HepG2 (cell line): ENCODE measurements at regions not wholly inside any gene's neighbourhood (a gene's known extent, or its start where the extent isn't known, plus 50 kb on each side); places are given as distances from the start of the nearest gene placed in this dataset.

Experiments used
- ATAC-seq: fragments of 200-7000 bp; cut with Tn5 transposase; 3 replicates; pipeline ENCODE4 v1.9.1; 2020; ENCODE audit warnings: mild to moderate bottlenecking, moderate library complexity
- BruUV-seq: library from RNA; stranded (reverse); fragments of 400-500 nt; replicated peaks from 2 replicates; lab custom pipeline; 2021; lab: Mats Ljungman, UMichigan
- CTCF ChIA-PET: fragments of 300-600 bp; formaldehyde crosslinking; extraction: SDS; loops from one replicate; lab custom pipeline; 2021; ENCODE audit warnings: low total read pairs, inconsistent platforms, low intra/inter-chr PET ratio; lab: Yijun Ruan, JAX
- POLR2A ChIA-PET: fragments of 350-600 bp; sonication (Branson Sonifier 250); formaldehyde crosslinking; loops from one replicate; lab custom pipeline; 2020; ENCODE audit warnings: antibody characterized with exemption, inconsistent platforms; lab: Yijun Ruan, JAX
- DNase-seq: peaks from one replicate; pipeline ENCODE4 v3.0.0-alpha.2; 2015; ENCODE audit warnings: low spot score
- FAIRE-seq: peaks from 3 replicates; lab custom pipeline; 2011; peaks lifted over from hg19 to GRCh38; lab: Jason Lieb, UNC
- H2AFZ ChIP-seq: one replicate; pipeline ENCODE4 v1.6.1; 2011; ENCODE audit warnings: low read length, inconsistent platforms
- H3K27ac ChIP-seq: fragments of 300-600 bp; 3 replicates; pipeline ENCODE4 v1.8.0; 2011; ENCODE audit warnings: mixed run types, mild to moderate bottlenecking, mixed read lengths, low read length, inconsistent platforms; ENCODE audit not compliant: insufficient read depth; ENCODE audit errors: extremely low read length
- H3K27me3 ChIP-seq, 2 experiments: fragments of 200-600 bp in 1 of 2; 2 replicates in 1 of 2; 3 replicates in 1 of 2; pipeline versions ENCODE4 v1.6.0 to v1.8.0; 2011; ENCODE audit warnings: low read length in 2 of 2, mild to moderate bottlenecking in 2 of 2, moderate library complexity in 2 of 2, inconsistent platforms in 1 of 2; ENCODE audit not compliant: insufficient read depth in 2 of 2, control insufficient read depth in 1 of 2
- H3K36me3 ChIP-seq, 2 experiments: fragments of 200-600 bp in 1 of 2; replicated peaks in 1 of 2; 2 replicates in 1 of 2; 3 replicates in 1 of 2; pipeline versions ENCODE4 v1.5.1 to v1.8.0; 2011; ENCODE audit warnings: low read length in 2 of 2, inconsistent platforms in 1 of 2; ENCODE audit not compliant: insufficient read depth in 2 of 2, control insufficient read depth in 1 of 2
- H3K4me1 ChIP-seq: 2 replicates; pipeline ENCODE4 v1.5.1; 2012; ENCODE audit warnings: low read length, inconsistent platforms; ENCODE audit not compliant: insufficient read depth
- H3K4me2 ChIP-seq: 2 replicates; pipeline ENCODE4 v1.6.0; 2011; ENCODE audit warnings: low read depth, low read length, inconsistent platforms
- H3K4me3 ChIP-seq, 3 experiments: fragments of 200-600 bp in 1 of 3; sonication (generic), shearing (Covaris generic) in 1 of 3; replicated peaks in 1 of 3; 2 replicates each; pipeline ENCODE4 v1.5.1; 2011 to 2016; ENCODE audit warnings: low read length in 3 of 3, inconsistent platforms in 2 of 3, low read depth in 2 of 3, mild to moderate bottlenecking in 2 of 3, control low read depth in 1 of 3, mixed read lengths in 1 of 3; ENCODE audit not compliant: insufficient read depth in 1 of 3
- H3K79me2 ChIP-seq: one replicate; pipeline ENCODE4 v1.6.1; 2011; ENCODE audit warnings: low read length, inconsistent platforms; ENCODE audit not compliant: insufficient read depth
- H3K9ac ChIP-seq: 2 replicates; pipeline ENCODE4 v1.6.0; 2011; ENCODE audit warnings: mild to moderate bottlenecking, low read depth, low read length, inconsistent platforms; ENCODE audit not compliant: insufficient read depth
- H3K9me3 ChIP-seq: 2 replicates; pipeline ENCODE4 v1.5.1; 2012; ENCODE audit warnings: mild to moderate bottlenecking, low read length
- H4K20me1 ChIP-seq: 2 replicates; pipeline ENCODE4 v1.6.0; 2011; ENCODE audit warnings: inconsistent platforms, mild to moderate bottlenecking, low read length, moderate library complexity; ENCODE audit not compliant: insufficient read depth
- AHR ChIP-seq: IDR thresholded peaks from 2 replicates; pipeline ENCODE4 v1.6.1; 2018; ENCODE audit warnings: missing genetic modification reagents, missing compliant biosample characterization
- BRD4 ChIP-seq: sonication (generic); formaldehyde crosslinking; IDR thresholded peaks from 2 replicates; pipeline ENCODE4 v1.4.0; 2020; ENCODE audit warnings: missing genetic modification reagents
- ISL2 ChIP-seq: sonication (generic); formaldehyde crosslinking; IDR thresholded peaks from 2 replicates; pipeline ENCODE4 v1.5.0; 2020; ENCODE audit warnings: missing genetic modification reagents
- JARID2 ChIP-seq: sonication (generic); formaldehyde crosslinking; IDR thresholded peaks from 2 replicates; pipeline ENCODE4 v1.8.1; 2023; ENCODE audit warnings: missing genetic modification reagents, inconsistent platforms; ENCODE audit not compliant: insufficient replicate concordance
- KDM4B ChIP-seq: sonication (generic); formaldehyde crosslinking; IDR thresholded peaks from 2 replicates; pipeline ENCODE4 v1.4.0; 2020; ENCODE audit warnings: missing genetic modification reagents
- MATR3 ChIP-seq: sonication (generic); formaldehyde crosslinking; IDR thresholded peaks from 2 replicates; pipeline ENCODE4 v1.4.0; 2020; ENCODE audit warnings: missing genetic modification reagents
- MBNL3 ChIP-seq: fragments of 250-450 bp; sonication (Bioruptor Pico); conservative IDR thresholded peaks from 2 replicates; pipeline ENCODE4 v1.8.0; 2022; ENCODE audit warnings: mild to moderate bottlenecking, inconsistent platforms
- MED8 ChIP-seq: sonication (generic); formaldehyde crosslinking; IDR thresholded peaks from 2 replicates; pipeline ENCODE4 v1.8.1; 2023; ENCODE audit warnings: mild to moderate bottlenecking, missing genetic modification reagents; ENCODE audit not compliant: insufficient replicate concordance
- SIX4 ChIP-seq: sonication (generic); formaldehyde crosslinking; IDR thresholded peaks from 2 replicates; pipeline ENCODE4 v1.4.0; 2020; ENCODE audit warnings: missing genetic modification reagents
- SNRNP70 ChIP-seq: fragments of 200-400 bp; formaldehyde crosslinking; IDR thresholded peaks from 2 replicates; pipeline ENCODE4 v1.6.1; 2017; ENCODE audit warnings: mild to moderate bottlenecking, low read depth, low read length, moderate library complexity
- SP4 ChIP-seq: sonication (generic); formaldehyde crosslinking; IDR thresholded peaks from 2 replicates; pipeline ENCODE4 v1.8.1; 2023; ENCODE audit warnings: mild to moderate bottlenecking, missing genetic modification reagents
- THAP7 ChIP-seq: sonication (generic); formaldehyde crosslinking; IDR thresholded peaks from 2 replicates; pipeline ENCODE4 v1.8.1; 2023; ENCODE audit warnings: mild to moderate bottlenecking, missing genetic modification reagents
- ZNF10 ChIP-seq: sonication (generic); formaldehyde crosslinking; IDR thresholded peaks from 2 replicates; pipeline ENCODE4 v1.4.0; 2020; ENCODE audit warnings: mild to moderate bottlenecking, low read depth, missing genetic modification reagents, borderline replicate concordance
- ZNF431 ChIP-seq: sonication (generic); formaldehyde crosslinking; IDR thresholded peaks from 2 replicates; pipeline ENCODE4 v1.9.0; 2022; ENCODE audit warnings: missing genetic modification reagents, low read depth, mild to moderate bottlenecking, borderline replicate concordance
- ZNF484 ChIP-seq: sonication (generic); formaldehyde crosslinking; IDR thresholded peaks from 2 replicates; pipeline ENCODE4 v1.5.1; 2020; ENCODE audit warnings: mild to moderate bottlenecking, low read depth, missing genetic modification reagents, borderline replicate concordance
- ZNF629 ChIP-seq: sonication (generic); formaldehyde crosslinking; conservative IDR thresholded peaks from 2 replicates; pipeline ENCODE4 v1.5.0; 2020; ENCODE audit warnings: missing genetic modification reagents
- ZSCAN12 ChIP-seq: sonication (generic); formaldehyde crosslinking; IDR thresholded peaks from 2 replicates; pipeline ENCODE4 v1.9.0; 2021; ENCODE audit warnings: mild to moderate bottlenecking, missing genetic modification reagents
- WGBS: methylation state at CpG from one replicate; pipeline ENCODE4 v1.1.6; 2017; ENCODE audit warnings: low lambda C conversion rate; 5-methylcytosine and 5-hydroxymethylcytosine counted together
- in situ Hi-C: cut with HindIII; loops from 2 replicates; pipeline ENCODE4 v1.10.0; 2017; ENCODE audit warnings: low pct_unique_long_range_greater_than_20kb; ENCODE audit not compliant: extremely low pct_ligation_motif_present
- intact Hi-C: fragments of 100-400 bp; cut with micrococcal nuclease; formaldehyde crosslinking; loops from one replicate; pipeline ENCODE4 v1.10.0; 2022; ENCODE audit not compliant: unreplicated experiment

DNA sequence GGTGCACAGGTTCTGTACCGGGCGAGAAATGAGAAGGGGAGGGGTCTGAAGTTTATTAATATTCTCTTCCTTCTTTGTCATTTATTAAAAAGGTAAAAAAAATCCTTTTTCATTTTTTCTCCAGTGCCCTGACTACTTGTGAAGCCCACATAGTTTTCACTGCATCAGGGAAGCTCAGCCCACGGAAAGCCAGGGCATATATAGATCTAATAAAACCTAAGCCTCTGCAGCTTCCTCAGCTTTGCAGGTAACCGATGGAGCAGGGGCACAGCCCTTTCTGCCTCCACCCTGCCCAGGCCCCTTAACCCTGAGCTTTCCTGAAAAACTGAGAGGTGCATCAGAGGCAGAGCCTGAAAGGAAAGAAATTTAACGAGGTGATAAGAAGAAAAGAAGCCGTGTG is 140.1 kb downstream of the NXPE2 start:
- FAIRE-seq (no peak), ATAC-seq (no peak), DNase-seq (no peak)
- H3K9me3 ChIP-seq = no peaks in the 10 kb centered on the region
- peaks cover 2 to 23% of the 10 kb centered on the region in 2 experiments; a peak in 3 of 5 replicates for H3K27me3 ChIP-seq
- no peaks in the 10 kb centered on the region for H3K36me3 ChIP-seq
- H3K79me2 ChIP-seq = no peaks in the 10 kb centered on the region
- CTCF ChIA-PET = no interaction called here
- no peak overlapping the region for H3K27ac ChIP-seq
- 1% methylated on average over 6 of the region's 6 CpGs for WGBS
- H4K20me1 ChIP-seq = no peaks in the 10 kb centered on the region
- no peak for TF ChIP-seq SP4 (CRISPR knock-in tag)
- TF ChIP-seq ISL2 = no peak
- no peak for TF ChIP-seq ZNF629
- TF ChIP-seq MATR3 (CRISPR knock-in tag) = no peak
- no peak for TF ChIP-seq MBNL3
- no peak for TF ChIP-seq ZNF484 (CRISPR knock-in tag)
- TF ChIP-seq SIX4 (CRISPR knock-in tag) = no peak
- no peak for TF ChIP-seq AHR
- no peak for TF ChIP-seq THAP7 (CRISPR knock-in tag)
- TF ChIP-seq SNRNP70 = no peak
- TF ChIP-seq BRD4 (CRISPR knock-in tag) = no peak
- no peak for TF ChIP-seq ZSCAN12 (CRISPR knock-in tag)
- no peak for TF ChIP-seq JARID2 (CRISPR knock-in tag)
- no peak for TF ChIP-seq ZNF10 (CRISPR knock-in tag)
- no peak for TF ChIP-seq MED8
- no peak for TF ChIP-seq ZNF431 (CRISPR knock-in tag)
- TF ChIP-seq KDM4B (CRISPR knock-in tag) = no peak
- no TSS peak for BruUV-seq
- in situ Hi-C loops (no loop called here), intact Hi-C loops (no loop called here)
- POLR2A ChIA-PET = no interaction called here
- H3K4me3 ChIP-seq = no peak overlapping the region
- H3K4me1 ChIP-seq = no peaks in the 10 kb centered on the region
- H3K4me2 ChIP-seq = no peak overlapping the region
- no peak overlapping the region for H3K9ac ChIP-seq
- no peak overlapping the region for H2AFZ ChIP-seq
